Naive thymus-derived CD8-positive, alpha-beta T cell (primary cell): ENCODE measurements at regions not wholly inside any gene's neighbourhood (a gene's known extent, or its start where the extent isn't known, plus 50 kb on each side); places are given as distances from the start of the nearest gene placed in this dataset.
"Not testable (repeated sequence)": the region's sequence is repeated elsewhere in the genome, so short reads cannot be mapped to it uniquely, and the experiment has no call there.

Experiments used
- ATAC-seq, 2 donors: fragments of 150-1000 bp; cut with Tn5 transposase in 1 of 2; sonication (Bioruptor Pico), chemical (Tn5 transposase) in 1 of 2; 1 replicate in 1 of 2; 2 replicates in 1 of 2; pipeline ENCODE4 v1.10.0; 2021; ENCODE audit warnings: mild to moderate bottlenecking in 2 of 2, moderate library complexity in 2 of 2
- POLR2A ChIA-PET: fragments of 350-600 bp; sonication (Branson Sonifier 250); formaldehyde crosslinking; loops from one replicate; lab custom pipeline; 2021; ENCODE audit warnings: antibody characterized with exemption; lab: Charles Lee
- DNase-seq, 10 donors: peaks; one replicate each; pipeline versions ENCODE4 v3.0.0 to v3.0.0-alpha.2; 2020 to 2022
- H3K27ac Mint-ChIP-seq, 10 donors: one replicate each; pipeline ENCODE4 v1.8.0; 2020 to 2022; ENCODE audit warnings: mild to moderate bottlenecking in 10 of 10, mixed read lengths in 10 of 10, moderate library complexity in 4 of 10, inconsistent platforms in 1 of 10
- H3K27me3 Mint-ChIP-seq, 5 donors: one replicate each; pipeline ENCODE4 v1.8.0; 2021 to 2022; ENCODE audit warnings: mixed read lengths in 5 of 5
- H3K36me3 Mint-ChIP-seq, 3 donors: one replicate each; pipeline ENCODE4 v1.8.0; 2020 to 2022; ENCODE audit warnings: mixed read lengths in 3 of 3, mild to moderate bottlenecking in 2 of 3, inconsistent platforms in 1 of 3
- H3K4me1 Mint-ChIP-seq, 4 donors: one replicate each; pipeline ENCODE4 v1.8.0; 2021 to 2022; ENCODE audit warnings: mixed read lengths in 4 of 4
- H3K4me3 Mint-ChIP-seq, 10 donors: one replicate each; pipeline ENCODE4 v1.8.0; 2020 to 2022; ENCODE audit warnings: mild to moderate bottlenecking in 10 of 10, mixed read lengths in 10 of 10, moderate library complexity in 6 of 10, inconsistent platforms in 1 of 10
- H3K9me3 Mint-ChIP-seq, 9 donors: one replicate each; pipeline ENCODE4 v1.8.0; 2020 to 2022; ENCODE audit warnings: mixed read lengths in 9 of 9, mild to moderate bottlenecking in 3 of 9, inconsistent platforms in 1 of 9, moderate library complexity in 1 of 9

DNA sequence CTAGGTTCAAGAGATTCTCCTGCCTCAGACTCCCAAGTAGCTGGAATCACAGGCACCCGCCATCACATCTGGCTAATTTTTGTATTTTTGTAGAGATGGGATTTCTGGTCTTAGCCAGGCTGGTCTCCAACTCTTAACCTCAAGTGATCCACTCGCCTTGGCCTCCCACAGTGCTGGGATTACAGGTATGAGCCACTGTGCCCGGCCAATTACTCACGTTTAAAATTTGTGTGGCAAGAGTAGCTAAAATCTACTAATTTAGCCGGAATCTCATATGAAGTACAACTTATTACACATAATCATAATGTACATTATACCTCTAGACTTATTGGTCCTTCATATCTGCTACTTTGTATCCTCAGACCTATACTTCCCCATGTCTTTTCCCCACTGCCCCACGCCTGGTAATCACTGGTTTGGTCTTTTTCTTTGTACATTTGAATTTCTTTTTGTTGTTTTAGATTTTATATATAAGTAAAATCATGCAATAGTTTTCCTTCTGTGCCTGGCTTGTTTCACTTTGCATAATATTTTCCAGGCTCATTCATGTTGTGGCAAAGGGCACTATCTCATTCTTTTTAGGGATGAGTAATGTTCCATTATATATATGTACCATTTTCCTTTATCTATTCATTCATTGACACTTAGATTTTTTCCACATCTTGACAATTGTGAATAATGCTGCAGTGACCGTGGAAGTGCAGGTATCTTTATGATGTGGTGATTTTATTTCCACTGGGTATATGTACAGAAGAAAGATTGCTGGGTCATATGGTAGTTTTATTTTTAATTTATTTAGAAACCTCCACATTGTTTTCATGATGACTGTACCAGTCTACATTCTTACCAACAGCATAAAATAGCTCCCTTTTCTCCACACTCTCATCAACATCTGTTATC, 605.0 kb upstream of the CBLB start:
- DNase-seq = no peak
- no peak overlapping the region for H3K4me3 Mint-ChIP-seq

DNA sequence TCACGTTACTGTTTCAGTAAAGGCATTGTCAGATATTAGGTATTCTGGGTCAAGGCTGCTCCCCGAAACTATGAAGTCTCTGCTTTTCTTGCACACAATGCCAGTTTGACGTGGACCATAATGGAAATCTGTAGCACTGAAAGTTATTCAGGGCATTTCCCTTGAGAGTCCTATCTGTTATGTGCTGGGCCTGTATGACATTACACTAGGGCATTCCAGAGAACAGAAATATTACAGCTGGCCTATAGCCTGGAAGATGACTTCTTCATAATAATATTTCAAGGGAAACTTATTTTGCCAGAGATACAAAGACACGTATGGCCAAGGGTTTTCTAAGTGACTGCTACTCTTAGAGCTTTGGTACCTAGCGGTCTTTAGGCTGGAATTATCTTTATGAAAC, 613.6 kb upstream of the CBLB start:
- DNase-seq (no peak), ATAC-seq (no peak)
- Mint-ChIP-seq H3K36me3 (peaks cover 5 to 20% (median 6%) of the 10 kb centered on the region in 3 donors), H3K9me3 (peaks cover 6 to 27% (median 22%) of the 10 kb centered on the region in 9 donors), H3K27me3 (peaks cover 0 to 3% (median 0%) of the 10 kb centered on the region in 5 donors), H3K4me3 (no peak overlapping the region), H3K4me1 (no peaks in the 10 kb centered on the region), H3K27ac (no peak overlapping the region)
- POLR2A ChIA-PET = no interaction called here

More for the DNA sequence above, 605.0 kb upstream of the CBLB start:
- ATAC-seq = no peak
- POLR2A ChIA-PET = no interaction called here
- Mint-ChIP-seq H3K27ac (no peak overlapping the region), H3K4me1 (no peaks in the 10 kb centered on the region), H3K9me3 (peaks cover 7 to 38% (median 12%) of the 10 kb centered on the region in 9 donors), H3K36me3 (peaks cover 0 to 16% (median 8%) of the 10 kb centered on the region in 3 donors), H3K27me3 (no peaks in the 10 kb centered on the region)

DNA sequence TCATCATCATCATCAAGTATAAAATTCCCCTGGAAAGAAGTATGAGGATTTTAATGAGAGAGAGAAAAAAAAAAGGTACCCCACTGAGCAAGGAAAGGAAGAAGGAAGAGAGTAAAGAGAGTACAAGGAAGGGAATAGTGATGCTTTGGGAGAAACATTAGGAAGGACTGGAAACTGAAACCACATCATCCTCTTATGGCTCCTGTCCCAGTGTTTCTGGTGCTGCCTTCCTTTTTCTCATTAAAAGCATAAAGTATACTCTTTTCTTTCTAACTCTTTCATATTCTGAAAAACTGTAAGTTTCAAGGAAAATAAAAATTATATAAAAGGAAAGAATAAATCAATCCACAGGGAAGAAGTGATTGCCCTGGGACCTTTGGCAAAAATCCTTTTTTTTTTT, 616.4 kb upstream of the CBLB start:
- H3K27me3 Mint-ChIP-seq = peaks cover 0 to 3% (median 0%) of the 10 kb centered on the region in 5 donors
- POLR2A ChIA-PET = no interaction called here
- DNase-seq (no peak), ATAC-seq (no peak)
- peaks cover 0 to 7% (median 3%) of the 10 kb centered on the region in 9 donors for H3K9me3 Mint-ChIP-seq
- H3K27ac Mint-ChIP-seq = no peak overlapping the region
- no peaks in the 10 kb centered on the region for H3K36me3 Mint-ChIP-seq
- no peaks in the 10 kb centered on the region for H3K4me1 Mint-ChIP-seq
- no peak overlapping the region for H3K4me3 Mint-ChIP-seq

DNA sequence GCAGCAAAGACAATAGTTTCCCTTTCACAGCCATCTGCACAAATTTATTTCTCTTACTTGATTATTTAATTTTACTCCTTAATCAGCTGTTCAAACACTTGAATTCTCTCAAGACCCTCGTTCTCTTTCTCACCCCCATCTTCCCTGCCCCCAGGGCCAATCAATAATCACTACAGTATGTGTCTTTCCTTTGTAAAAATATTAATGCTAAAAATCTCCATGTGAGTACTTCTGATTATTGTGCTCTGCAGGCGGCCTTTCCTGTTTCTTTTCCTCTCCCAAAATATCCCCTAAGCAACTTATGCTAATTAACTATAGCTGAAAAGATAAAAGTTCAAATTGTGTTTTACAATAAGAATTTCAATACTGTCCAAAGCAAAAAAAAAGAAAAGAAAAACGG, 617.0 kb upstream of the CBLB start:
- H3K36me3 Mint-ChIP-seq = no peaks in the 10 kb centered on the region
- peaks cover 0 to 3% (median 0%) of the 10 kb centered on the region in 5 donors for H3K27me3 Mint-ChIP-seq
- peaks cover 0 to 5% (median 2%) of the 10 kb centered on the region in 9 donors for H3K9me3 Mint-ChIP-seq
- ATAC-seq = no peak
- no peaks in the 10 kb centered on the region for H3K4me1 Mint-ChIP-seq
- DNase-seq = no peak
- H3K27ac Mint-ChIP-seq = peak overlapping the region in 1 of 10 donors; percentile 6
- POLR2A ChIA-PET = no interaction called here
- no peak overlapping the region for H3K4me3 Mint-ChIP-seq

- H3K9me3 Mint-ChIP-seq, H3K27me3 Mint-ChIP-seq, H3K4me1 Mint-ChIP-seq, ATAC-seq, H3K27ac Mint-ChIP-seq, H3K4me3 Mint-ChIP-seq, DNase-seq, H3K36me3 Mint-ChIP-seq: not testable (repeated sequence)
- POLR2A ChIA-PET = interaction anchor here (0.7 kb wide), 1 partner anchor 798 kb away, joined by 3 read pairs; no protein-coding TSS in a partner anchor
Observed at GRCh38 chr3:106486945-106487639, 618.3 kb upstream of the CBLB start.

DNA sequence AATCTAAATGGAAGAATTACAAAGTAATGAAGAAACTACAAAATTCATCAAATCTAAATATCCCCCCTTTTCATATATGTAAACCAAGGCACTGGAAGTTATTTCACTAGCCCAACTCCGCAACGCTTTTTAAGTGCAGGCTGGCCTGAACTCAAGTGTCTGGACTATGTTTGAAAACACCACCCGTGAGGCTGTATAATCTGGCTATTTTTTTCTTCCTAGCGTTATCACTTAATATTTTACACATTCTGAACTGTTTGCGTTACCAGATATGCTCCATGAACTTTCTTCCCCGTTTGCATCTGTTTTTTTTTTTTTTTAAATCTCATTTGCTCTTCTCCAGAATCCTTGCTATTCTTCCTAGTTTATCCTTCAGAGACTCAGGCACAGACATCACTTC, 619.5 kb upstream of the CBLB start:
- H3K36me3 Mint-ChIP-seq = no peaks in the 10 kb centered on the region
- no peaks in the 10 kb centered on the region for H3K27me3 Mint-ChIP-seq

DNA sequence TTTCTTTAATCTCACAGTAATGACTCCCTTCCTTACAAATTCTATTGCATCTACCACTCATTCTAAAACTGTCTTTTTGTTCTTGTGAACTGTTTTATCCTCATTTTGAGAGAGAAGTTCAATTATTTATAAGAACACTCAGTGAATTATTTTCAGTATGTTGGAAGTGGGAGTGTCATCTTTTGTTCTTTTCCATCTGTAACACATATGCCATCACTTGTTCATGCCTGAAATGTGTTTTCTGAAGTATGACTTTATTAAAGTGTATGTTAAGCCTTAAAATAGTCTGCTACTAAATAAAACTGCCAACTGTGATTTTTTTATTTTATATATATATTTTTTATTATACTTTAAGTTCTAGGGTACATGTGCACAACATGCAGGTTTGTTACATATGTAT, 623.0 kb upstream of the CBLB start:
- no peak overlapping the region for H3K27ac Mint-ChIP-seq
- no peak overlapping the region for H3K4me3 Mint-ChIP-seq
- ATAC-seq = no peak
- no peak for DNase-seq
- H3K4me1 Mint-ChIP-seq = no peaks in the 10 kb centered on the region
- H3K9me3 Mint-ChIP-seq = no peaks in the 10 kb centered on the region
- POLR2A ChIA-PET = no interaction called here
- H3K27me3 Mint-ChIP-seq = no peaks in the 10 kb centered on the region
- no peaks in the 10 kb centered on the region for H3K36me3 Mint-ChIP-seq

More for the DNA sequence above, 619.5 kb upstream of the CBLB start:
- Mint-ChIP-seq H3K4me1 (no peaks in the 10 kb centered on the region), H3K4me3 (no peak overlapping the region), H3K9me3 (no peaks in the 10 kb centered on the region), H3K27ac (no peak overlapping the region)
- ATAC-seq = no peak
- no peak for DNase-seq
- POLR2A ChIA-PET = no interaction called here

DNA sequence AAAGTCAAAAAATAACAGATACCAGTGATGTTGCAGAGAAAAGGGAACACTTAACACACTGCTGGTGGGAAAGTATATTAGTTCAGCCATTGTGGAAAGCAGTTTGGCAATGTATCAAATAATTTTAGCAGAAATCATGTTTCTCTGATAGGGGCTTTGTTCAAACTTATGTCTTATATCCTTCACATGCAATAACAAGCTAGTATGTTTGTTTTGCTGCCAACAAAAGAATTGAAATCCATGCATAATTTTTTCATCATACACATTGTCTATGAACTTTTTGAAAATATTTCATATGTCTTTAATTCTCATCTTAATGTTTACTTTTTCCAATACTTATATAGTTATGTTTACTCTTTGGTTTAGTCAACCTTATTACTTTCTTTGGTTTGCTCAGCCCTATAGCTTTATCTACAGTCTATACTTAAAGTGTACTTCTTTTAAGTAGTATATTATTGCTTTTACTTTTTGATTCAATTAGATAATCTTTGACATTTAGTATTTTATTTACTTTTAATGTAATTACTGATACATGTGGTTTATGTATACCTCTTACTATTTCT, 639.6 kb upstream of the CBLB start:
- Mint-ChIP-seq H3K4me3 (no peak overlapping the region), H3K4me1 (no peaks in the 10 kb centered on the region), H3K27ac (no peak overlapping the region), H3K9me3 (peaks cover 0 to 4% (median 0%) of the 10 kb centered on the region in 9 donors), H3K27me3 (no peaks in the 10 kb centered on the region), H3K36me3 (no peaks in the 10 kb centered on the region)
- no peak for DNase-seq
- POLR2A ChIA-PET = no interaction called here
- ATAC-seq = no peak

GRCh38 chr3:106510206-106510605, 641.4 kb upstream of the CBLB start:
- ATAC-seq (no peak), DNase-seq (no peak)
- no peak overlapping the region for H3K4me3 Mint-ChIP-seq
- no peak overlapping the region for H3K27ac Mint-ChIP-seq
- POLR2A ChIA-PET = no interaction called here
- H3K4me1 Mint-ChIP-seq = peaks cover 0 to 6% (median 2%) of the 10 kb centered on the region in 4 donors
- no peaks in the 10 kb centered on the region for H3K36me3 Mint-ChIP-seq
- no peaks in the 10 kb centered on the region for H3K27me3 Mint-ChIP-seq
- H3K9me3 Mint-ChIP-seq = peaks cover 0 to 4% (median 0%) of the 10 kb centered on the region in 9 donors

- Mint-ChIP-seq H3K27me3 (no peaks in the 10 kb centered on the region), H3K27ac (peak overlapping the region in 1 of 10 donors; percentile 10), H3K36me3 (no peaks in the 10 kb centered on the region), H3K4me3 (no peak overlapping the region), H3K4me1 (peaks cover 0 to 6% (median 2%) of the 10 kb centered on the region in 4 donors), H3K9me3 (peaks cover 0 to 4% (median 0%) of the 10 kb centered on the region in 9 donors)
- ATAC-seq = no peak
- POLR2A ChIA-PET = no interaction called here
- no peak for DNase-seq
Observed at GRCh38 chr3:106512846-106513245, 644.0 kb upstream of the CBLB start.

DNA sequence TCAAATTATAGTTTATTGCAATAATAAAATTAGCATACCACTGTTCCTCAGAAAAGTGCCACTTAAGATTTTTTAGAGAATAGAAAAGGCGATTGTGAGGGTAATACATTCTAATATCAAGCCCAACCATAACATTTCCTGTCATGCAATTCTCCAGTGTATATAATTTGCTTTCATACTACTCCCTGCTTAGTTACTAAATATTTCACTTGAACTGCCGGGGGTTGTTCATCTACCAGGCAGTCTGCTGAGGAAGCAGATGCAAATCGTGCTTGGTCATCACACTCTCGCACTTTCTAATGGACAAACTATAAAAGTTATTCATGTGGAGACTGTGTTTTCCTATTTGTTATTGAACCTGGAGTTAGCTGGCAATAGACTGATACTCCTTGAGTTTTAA, 645.6 kb upstream of the CBLB start:
- ATAC-seq (no peak), DNase-seq (no peak)
- H3K9me3 Mint-ChIP-seq = peaks cover 0 to 4% (median 0%) of the 10 kb centered on the region in 9 donors
- peaks cover 0 to 6% (median 2%) of the 10 kb centered on the region in 4 donors for H3K4me1 Mint-ChIP-seq
- no peak overlapping the region for H3K27ac Mint-ChIP-seq
- no peak overlapping the region for H3K4me3 Mint-ChIP-seq
- H3K27me3 Mint-ChIP-seq = no peaks in the 10 kb centered on the region
- H3K36me3 Mint-ChIP-seq = no peaks in the 10 kb centered on the region
- POLR2A ChIA-PET = no interaction called here

- Mint-ChIP-seq H3K27me3 (no peaks in the 10 kb centered on the region), H3K9me3 (no peaks in the 10 kb centered on the region), H3K27ac (no peak overlapping the region), H3K4me3 (no peak overlapping the region), H3K4me1 (peaks cover 0 to 6% (median 3%) of the 10 kb centered on the region in 4 donors), H3K36me3 (no peaks in the 10 kb centered on the region)
- DNase-seq = no peak
- POLR2A ChIA-PET = no interaction called here
- ATAC-seq = no peak
Observed at GRCh38 chr3:106518516-106518915, 649.7 kb upstream of the CBLB start.

- H3K36me3 Mint-ChIP-seq = no peaks in the 10 kb centered on the region
- ATAC-seq (no peak), DNase-seq (no peak)
- H3K27me3 Mint-ChIP-seq = no peaks in the 10 kb centered on the region
- no peak overlapping the region for H3K4me3 Mint-ChIP-seq
- peaks cover 0 to 2% (median 0%) of the 10 kb centered on the region in 4 donors for H3K4me1 Mint-ChIP-seq
- peaks cover 0 to 2% (median 0%) of the 10 kb centered on the region in 9 donors for H3K9me3 Mint-ChIP-seq
- POLR2A ChIA-PET = no interaction called here
- H3K27ac Mint-ChIP-seq = no peak overlapping the region
Observed at GRCh38 chr3:106522397-106522796, 653.6 kb upstream of the CBLB start.
